T47D (cell line): ENCODE measurements at regions not wholly inside any gene's neighbourhood (a gene's known extent, or its start where the extent isn't known, plus 50 kb on each side); places are given as distances from the start of the nearest gene placed in this dataset.

ENCODE experiments used
- DNase-seq, 2 experiments: peaks; one replicate each; pipeline versions ENCODE4 v3.0.0 to v3.0.0-alpha.2; 2011 to 2012; ENCODE audit warnings: low read depth in 1 of 2, low spot score in 1 of 2
- JUND ChIP-seq: IDR thresholded peaks from 2 replicates; pipeline ENCODE4 v1.6.1; 2012; ENCODE audit warnings: low read depth
- in situ Hi-C: cut with HindIII; loops from 2 replicates; pipeline ENCODE4 v1.10.0; 2016; ENCODE audit warnings: low sequenced_read_pairs, low pct_unique_long_range_greater_than_20kb

- no peak for TF ChIP-seq JUND
- no peak for DNase-seq
- in situ Hi-C loops: no loop called here
Observed at GRCh38 chr6:67244037-67244436, 1391.0 kb upstream of the ADGRB3 start.

- no peak for DNase-seq
- TF ChIP-seq JUND: no peak
Observed at GRCh38 chr6:67237277-67237676, 1397.8 kb upstream of the ADGRB3 start.

GRCh38 chr6:67231092-67231491 is 1404.0 kb upstream of the ADGRB3 start:
- DNase-seq: no peak
- TF ChIP-seq JUND: no peak
- in situ Hi-C loops: no loop called here

More at GRCh38 chr6:67237277-67237676, 1397.8 kb upstream of the ADGRB3 start:
- in situ Hi-C loops: no loop called here

GRCh38 chr6:67224989-67225388 is 1410.1 kb upstream of the ADGRB3 start:
- in situ Hi-C loops: no loop called here
- no peak for DNase-seq
- TF ChIP-seq JUND: no peak

GRCh38 chr6:67221226-67221625 is 1413.9 kb upstream of the ADGRB3 start:
- in situ Hi-C loops: no loop called here
- TF ChIP-seq JUND: no peak
- no peak for DNase-seq

- in situ Hi-C loops: no loop called here
- no peak for DNase-seq
- no peak for TF ChIP-seq JUND
Observed at GRCh38 chr6:67219346-67219745, 1415.7 kb upstream of the ADGRB3 start.

- DNase-seq: no peak
- in situ Hi-C loops: no loop called here
- TF ChIP-seq JUND: no peak
Observed at GRCh38 chr6:67212584-67212983, 1422.5 kb upstream of the ADGRB3 start.

- no peak for DNase-seq
- TF ChIP-seq JUND: no peak
- in situ Hi-C loops: no loop called here
Observed at GRCh38 chr6:67210450-67210849, 1424.6 kb upstream of the ADGRB3 start.

- TF ChIP-seq JUND: no peak
- in situ Hi-C loops: no loop called here
- DNase-seq: no peak
Observed at GRCh38 chr6:67201563-67201962, 1433.5 kb upstream of the ADGRB3 start.

- in situ Hi-C loops: no loop called here
- no peak for DNase-seq
- no peak for TF ChIP-seq JUND
Observed at GRCh38 chr6:67200626-67201403, 1434.3 kb upstream of the ADGRB3 start.

GRCh38 chr6:67199425-67199824 is 1435.7 kb upstream of the ADGRB3 start:
- in situ Hi-C loops: no loop called here
- no peak for TF ChIP-seq JUND
- no peak for DNase-seq

GRCh38 chr6:67190733-67191132 is 1444.3 kb upstream of the ADGRB3 start:
- in situ Hi-C loops: no loop called here
- TF ChIP-seq JUND: no peak
- no peak for DNase-seq

GRCh38 chr6:67184405-67184804 is 1450.7 kb upstream of the ADGRB3 start:
- no peak for DNase-seq
- TF ChIP-seq JUND: no peak
- in situ Hi-C loops: no loop called here

- in situ Hi-C loops: no loop called here
- DNase-seq: no peak
- no peak for TF ChIP-seq JUND
Observed at GRCh38 chr6:67175101-67175500, 1460.0 kb upstream of the ADGRB3 start.

- no peak for DNase-seq
- in situ Hi-C loops: no loop called here
- TF ChIP-seq JUND: no peak
Observed at GRCh38 chr6:67165606-67166005, 1458.6 kb upstream of the EYS start.
